Activated CD4-positive, alpha-beta T cell treated with anti-CD3 and anti-CD28 coated beads for 24 hours (primary cell): ENCODE measurements at regions not wholly inside any gene's neighbourhood (a gene's known extent, or its start where the extent isn't known, plus 50 kb on each side); places are given as distances from the start of the nearest gene placed in this dataset.

Experiments
- DNase-seq, 2 donors: peaks; one replicate each; pipeline ENCODE4 v3.0.0-alpha.2; 2020; ENCODE audit warnings: low read depth in 2 of 2

GRCh38 chr6:167755461-167755860 lies 71.2 kb upstream of the AFDN start:
- DNase-seq: no peak

DNA sequence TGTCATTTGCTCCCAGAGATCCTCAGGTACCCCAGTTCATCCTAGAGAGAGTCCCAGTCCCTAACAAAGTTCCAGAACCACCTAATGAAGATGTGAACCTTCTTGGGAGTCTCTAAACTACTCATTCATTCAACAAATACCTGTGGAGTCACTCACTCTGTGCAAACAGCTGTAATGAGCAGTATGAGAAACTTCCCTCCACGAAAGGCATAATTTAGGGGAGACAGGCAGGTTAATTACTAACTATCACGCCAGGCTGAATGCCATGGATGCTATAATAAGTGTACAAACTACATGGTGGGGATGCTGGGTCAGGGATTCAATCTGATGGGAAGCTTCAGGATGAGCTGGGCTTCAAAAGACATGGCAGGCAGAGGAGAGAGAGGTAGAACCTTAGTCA lies 70.1 kb upstream of the AFDN start:
- no peak for DNase-seq

DNA sequence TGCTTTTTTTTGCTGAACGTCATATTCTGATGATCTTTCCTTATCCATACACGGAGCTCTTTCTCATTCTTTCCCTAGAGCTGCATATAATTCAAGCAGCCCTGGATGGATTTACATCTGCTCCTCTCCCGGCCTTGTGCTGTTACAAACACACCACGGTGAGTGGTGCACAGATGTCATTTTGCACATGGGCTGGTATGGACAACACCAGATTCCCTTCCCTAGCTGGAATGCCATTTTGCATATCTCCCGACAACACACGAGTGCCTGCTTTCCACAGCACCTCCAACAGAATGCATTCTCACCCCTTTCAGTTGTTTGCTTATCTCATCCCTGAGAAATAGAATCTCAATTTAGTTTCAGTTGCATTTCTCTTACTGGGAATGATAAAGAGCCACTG lies 69.5 kb upstream of the AFDN start:
- DNase-seq: no peak

GRCh38 chr6:167757821-167758220 lies 68.9 kb upstream of the AFDN start:
- DNase-seq: no peak

GRCh38 chr6:167758309-167759023 lies 68.2 kb upstream of the AFDN start:
- no peak for DNase-seq

DNA sequence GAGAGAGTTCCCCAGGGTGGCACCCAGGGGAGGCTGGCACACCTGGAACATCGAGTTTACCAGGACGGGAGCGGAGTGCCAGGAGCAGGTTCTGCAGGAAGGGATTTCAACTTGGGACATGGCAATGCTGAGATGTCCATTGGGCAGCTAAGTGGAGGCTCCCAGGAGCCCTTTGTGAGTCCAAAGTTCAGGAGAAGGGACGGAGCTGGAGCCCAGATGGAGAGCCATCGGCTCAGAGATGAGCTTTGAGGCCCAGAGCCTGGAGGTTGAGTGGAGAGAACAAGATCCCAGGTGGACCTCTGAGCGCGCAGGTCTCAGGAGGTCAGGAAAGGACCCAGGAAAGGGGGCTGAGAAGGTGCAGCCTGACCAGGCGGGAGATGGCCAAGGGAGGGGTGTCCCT lies 67.5 kb upstream of the AFDN start:
- DNase-seq: no peak

DNA sequence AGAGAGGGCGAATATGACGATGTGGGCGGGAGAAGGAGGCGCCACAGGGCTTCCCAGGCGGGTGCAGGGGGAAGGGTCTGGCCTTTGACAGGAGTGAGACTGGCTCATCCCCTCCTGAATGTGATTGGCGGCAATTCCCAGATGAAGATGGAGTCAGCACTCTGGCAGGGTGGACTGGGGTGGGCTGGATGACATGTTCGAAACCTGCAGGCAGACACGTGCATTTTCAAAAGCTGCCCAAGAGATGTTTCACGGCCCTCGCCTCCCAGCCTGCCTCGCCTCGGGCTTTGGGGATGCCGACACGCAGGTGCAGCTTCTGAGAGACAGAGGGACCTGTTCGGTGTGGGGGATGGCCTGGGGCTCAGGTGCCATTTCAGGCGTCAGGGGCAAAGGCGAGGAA lies 66.8 kb upstream of the AFDN start:
- DNase-seq: no peak

DNA sequence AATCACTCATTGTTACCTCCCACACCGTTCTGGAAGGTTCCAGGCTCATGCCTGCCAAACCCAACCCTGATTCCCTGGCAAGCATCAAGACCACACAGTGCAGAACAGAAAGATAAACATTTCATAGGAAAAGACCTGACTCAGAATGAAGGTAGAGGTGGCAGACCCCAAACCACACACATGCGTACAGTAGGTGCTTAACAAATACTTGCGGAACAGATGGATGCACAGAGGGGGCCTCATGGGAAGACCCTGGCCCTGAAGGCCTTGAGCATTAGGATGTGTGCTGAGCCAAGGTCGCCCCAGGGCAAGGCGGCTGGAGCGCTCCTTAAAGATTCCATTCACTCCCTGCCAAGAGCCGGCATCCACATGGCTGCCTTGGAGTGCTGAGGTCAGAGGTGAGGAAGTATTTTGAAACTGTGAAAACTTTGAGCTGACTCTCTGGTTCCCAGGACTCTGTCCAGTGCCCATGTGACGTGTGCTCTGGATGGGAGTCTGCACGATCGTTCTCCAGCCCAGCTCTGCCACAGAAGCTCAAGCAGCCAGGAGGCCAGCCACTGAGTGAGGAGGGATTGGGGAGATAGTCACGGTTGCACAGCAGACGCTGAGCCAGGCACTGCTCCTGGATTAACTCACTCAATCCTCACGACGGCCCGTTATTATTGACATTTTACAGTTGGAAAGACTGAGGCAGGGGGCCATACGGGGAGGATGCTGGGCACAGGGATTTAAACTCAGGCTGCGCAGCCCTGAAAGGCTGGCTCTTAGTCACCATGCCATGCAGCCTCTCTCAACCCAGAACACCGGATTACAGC lies 65.5 kb upstream of the AFDN start:
- no peak for DNase-seq

- no peak for DNase-seq
Measured at GRCh38 chr6:167761794-167762258, 64.9 kb upstream of the AFDN start.

DNA sequence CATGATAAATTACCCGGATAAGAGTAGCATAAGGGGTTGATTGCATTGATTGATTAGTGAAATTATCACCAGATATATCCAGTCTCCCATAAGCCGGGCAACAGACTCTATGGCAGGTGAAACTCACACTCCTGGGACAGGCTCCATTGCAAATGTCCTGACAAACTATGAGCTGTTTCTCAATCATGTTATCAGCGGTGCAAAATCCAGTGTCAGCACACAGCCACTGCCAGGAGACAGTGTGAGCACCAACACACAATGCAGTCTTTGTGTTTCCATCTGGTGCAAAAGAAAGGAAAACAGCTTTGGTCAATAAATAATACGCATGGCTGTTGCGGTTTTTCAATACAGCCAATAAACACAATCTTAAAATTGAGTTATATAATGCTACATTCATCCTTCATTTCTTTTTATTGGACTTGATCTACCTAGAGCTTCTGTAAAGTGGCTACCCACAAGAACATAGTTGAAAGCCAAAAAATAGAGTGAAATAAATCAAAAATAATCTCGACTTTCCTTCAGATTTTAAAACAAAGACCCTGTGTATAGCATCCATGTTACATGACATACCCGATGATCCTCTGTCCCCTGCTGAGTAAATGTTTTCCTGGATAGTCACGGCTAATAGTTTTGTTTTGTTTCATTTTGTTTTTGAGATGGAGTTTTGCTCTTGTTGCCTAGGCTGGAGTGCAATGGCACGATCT lies 64.3 kb upstream of the AFDN start:
- no peak for DNase-seq

GRCh38 chr6:167763056-167763944 lies 63.4 kb upstream of the AFDN start:
- no peak for DNase-seq

- no peak for DNase-seq
Measured at GRCh38 chr6:167764215-167764614, 62.5 kb upstream of the AFDN start.

DNA sequence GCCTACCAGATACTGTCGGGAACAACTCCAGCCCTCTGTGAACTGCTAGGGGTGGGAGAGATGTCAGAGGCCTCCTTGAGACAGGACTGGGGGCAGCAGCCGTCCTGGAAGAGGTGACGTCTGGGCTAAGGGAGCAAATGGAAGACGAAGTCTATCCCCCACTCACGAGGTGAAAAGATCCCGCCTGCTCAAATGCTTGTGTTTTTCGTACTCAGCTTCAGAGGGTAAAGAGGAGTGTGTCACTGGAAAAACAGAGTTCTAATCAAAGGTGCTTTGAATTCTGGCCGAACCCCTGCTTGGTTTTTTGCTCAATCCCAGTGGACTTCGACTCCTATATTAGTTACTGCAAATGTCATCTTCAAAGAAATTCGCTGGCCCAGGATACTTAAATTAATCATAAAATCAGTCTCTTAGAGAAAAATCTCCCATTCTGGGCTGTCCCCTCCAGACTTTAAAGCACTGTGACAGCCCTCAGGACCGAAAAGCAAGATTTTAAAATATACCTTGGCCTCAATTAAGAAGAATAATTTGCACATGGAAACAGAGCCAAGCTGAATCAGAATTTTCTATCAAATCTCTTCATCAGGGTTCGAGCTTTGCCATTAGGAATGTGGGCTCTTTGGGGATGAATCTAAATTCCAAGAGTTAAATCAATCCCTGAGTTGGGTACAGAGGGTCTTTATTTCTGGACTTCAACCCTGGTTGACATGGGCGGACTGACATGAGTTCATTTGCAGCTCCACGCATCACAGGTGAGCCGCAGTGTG lies 61.8 kb upstream of the AFDN start:
- no peak for DNase-seq

DNA sequence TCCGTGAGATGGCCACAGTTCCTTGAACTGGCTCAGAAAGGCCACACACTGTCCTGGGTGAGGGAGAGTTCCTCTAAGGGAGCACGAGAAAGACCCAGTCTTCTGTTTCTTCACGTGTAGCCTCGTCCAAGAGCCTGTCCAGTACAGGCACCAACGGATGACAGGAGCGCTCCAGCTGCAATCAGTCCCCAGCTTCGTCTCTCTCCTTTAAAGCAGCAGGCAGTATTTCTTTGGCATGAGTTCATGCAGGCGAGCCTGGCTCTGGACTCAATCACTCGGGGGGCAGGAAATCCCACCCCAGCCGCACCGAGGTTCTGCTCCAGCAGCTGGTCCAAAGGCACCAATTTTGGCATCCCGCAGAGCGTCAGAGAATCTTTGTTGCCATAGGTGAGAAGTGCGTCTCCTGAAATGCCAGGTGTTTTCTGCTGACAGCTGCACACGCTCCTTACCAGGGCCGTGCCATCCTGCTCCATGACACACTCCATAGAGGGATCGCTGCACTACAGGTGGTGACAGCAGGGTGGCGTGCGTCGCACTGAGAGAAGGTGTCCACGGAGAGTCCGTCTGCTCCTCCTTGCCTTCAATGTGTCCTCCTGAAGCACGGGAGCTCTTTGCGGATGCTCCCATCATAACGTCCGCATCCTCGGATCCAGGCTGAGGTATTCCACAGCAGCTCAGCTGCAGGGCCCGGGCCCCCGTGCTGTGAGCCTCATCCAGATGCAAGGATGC lies 59.6 kb upstream of the AFDN start:
- DNase-seq: no peak

DNA sequence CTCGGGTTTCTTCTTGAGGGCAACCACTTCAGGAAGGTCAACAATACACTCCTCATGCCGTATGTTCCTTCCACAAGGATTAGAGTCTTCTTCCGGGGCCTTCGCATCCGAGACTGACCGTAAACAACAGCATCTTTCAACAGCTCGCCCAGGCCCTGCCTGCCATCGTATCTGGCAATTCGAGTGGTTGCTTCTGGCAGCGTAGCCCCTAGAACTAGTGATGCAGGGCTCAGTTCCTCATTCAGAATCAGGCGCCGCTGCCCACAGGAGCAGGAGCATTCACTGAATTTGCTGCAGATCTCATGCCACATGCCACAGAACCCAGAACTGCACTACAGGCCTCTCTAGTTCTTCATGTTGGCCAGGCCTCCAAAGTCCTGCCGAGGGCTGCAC lies 59.0 kb upstream of the AFDN start:
- no peak for DNase-seq

DNA sequence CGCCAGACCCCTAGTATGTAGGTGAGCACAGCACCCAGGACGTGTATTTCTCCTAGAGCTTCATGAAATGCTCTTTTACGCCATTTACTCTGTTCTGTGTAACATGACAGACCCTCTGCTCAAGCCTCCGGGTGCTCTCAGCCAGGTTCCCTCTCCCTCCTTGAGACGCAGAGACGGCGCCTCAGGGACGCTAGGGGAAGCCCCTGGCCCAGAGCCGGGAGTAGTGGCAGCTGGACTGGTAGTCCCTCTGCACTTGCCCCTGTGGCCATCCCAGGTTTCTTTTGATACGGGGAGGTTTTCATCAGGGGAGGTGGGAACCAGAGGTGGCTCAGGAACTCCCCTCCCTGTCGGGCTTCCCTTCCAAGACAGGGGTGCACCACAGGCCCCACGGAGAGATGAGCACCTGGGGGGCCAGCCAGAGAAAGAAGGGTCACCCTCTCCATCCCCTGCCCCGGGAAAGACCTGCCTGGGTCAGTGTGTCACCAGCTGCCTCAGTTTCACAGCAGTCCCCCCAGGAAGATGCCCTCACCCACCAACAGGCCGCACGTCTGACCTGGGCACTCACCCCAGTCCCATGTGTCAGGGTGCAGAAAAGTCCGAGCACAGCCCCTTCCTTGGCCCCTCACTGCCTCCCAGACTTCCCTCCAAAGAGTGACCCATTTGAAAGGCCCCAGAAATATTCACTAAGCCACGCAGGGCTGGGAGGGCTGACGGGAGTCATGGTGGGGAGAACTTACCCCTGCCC lies 58.1 kb upstream of the AFDN start:
- no peak for DNase-seq

DNA sequence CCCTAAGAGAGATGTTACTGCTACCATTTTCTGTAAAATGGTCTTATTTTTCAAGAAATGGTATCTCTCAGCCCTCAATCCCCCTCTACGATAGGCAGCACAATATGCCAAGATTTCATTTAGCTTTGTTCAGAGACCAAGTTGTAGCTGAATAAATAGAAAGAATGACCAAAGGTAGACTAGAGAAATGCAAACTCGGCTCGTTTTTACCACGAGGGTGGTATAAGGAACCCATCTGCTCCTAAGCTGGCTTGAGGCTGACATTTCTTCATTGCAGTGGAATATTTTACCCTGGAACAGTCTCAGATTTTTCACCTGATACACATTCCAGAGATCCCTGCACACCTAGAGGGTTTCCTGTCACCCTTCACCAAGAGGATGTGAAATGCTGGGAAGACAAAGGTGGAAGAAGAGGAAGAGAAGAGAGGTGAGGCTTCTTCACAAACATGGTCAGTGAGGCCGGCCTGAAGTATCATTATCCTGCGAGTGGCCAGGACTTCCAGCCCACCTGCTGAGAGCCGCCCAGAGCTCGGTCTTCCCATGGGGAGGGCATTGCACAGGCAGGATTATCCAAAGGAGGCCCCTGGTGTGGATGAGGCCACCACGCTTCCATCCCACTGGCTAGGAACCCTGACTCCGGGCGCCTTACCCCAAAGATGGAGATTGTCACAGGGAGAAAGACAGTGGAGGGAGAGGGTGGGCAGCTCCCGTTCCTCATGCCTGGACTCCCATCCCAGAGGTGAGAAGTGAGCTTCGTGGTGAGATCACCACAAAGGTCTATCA lies 57.1 kb upstream of the AFDN start:
- no peak for DNase-seq

- no peak for DNase-seq
Measured at GRCh38 chr6:167770291-167770955, 56.3 kb upstream of the AFDN start.
